ENCODE measurements at regions not wholly inside any gene's neighbourhood (a gene's known extent, or its start where the extent isn't known, plus 50 kb on each side); places are given as distances from the start of the nearest gene placed in this dataset.
"Not testable (repeated sequence)": the region's sequence is repeated elsewhere in the genome, so short reads cannot be mapped to it uniquely, and the experiment has no call there.

DNA sequence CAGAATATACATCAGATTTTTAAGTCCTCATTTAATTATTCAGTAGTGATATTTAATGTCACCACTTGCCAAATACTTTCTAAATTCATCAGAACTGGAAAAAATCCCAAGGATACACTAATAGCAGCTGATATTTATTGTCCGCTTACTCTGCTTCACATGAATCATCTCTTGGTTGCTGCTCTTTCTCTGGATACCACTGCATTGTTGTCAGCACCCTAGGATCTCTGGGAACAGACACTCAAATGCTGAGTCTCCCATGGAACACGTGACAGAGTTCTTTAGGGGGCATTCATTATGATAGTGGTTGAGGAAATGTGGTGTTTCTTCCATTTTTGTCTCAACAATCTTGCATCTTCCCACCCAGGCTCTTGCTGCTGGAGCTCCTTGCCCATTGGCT lies 318.0 kb downstream of the RFPL4B start:
- DNase-seq: no peak

DNA sequence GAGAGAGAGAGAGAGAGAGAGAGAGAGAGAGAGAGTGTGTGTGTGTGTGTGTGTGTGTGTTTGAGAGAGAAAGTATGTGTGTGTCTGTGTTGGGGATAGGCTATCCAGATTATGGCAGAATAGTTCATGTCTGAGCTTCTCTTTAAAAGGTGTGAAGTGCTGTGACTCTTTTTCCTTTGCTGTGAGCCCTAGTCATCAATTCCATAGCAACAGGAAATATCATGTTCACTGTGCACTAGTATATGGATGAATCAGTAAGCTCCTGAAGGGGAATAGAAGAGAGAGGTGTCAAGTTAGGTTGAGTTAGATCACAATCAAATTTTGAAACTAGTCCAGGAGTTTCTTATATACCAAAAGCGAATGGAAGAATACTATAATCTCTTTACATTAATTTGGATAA lies 318.7 kb downstream of the RFPL4B start:
- DNase-seq: no peak

DNA sequence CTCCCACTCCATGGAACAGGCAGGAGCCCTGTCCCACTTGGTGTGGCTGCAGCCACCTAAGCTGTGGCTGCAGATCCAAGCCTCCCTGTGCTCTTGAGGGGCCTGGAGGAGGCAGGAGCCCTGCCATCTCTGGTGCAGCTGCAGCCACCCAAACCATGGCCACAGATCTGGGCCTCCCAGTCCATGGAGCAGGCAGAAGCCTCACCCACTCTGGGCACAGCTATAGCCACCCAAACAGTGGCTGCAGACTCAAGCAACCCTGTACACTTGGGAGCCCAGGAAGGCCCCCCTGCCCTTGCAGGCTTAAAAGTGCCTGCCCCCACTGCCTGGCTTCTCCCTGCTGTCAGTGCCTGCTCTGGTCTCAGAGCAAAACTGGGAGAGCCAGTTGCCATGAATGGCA lies 320.3 kb downstream of the RFPL4B start:
- no peak for DNase-seq

DNA sequence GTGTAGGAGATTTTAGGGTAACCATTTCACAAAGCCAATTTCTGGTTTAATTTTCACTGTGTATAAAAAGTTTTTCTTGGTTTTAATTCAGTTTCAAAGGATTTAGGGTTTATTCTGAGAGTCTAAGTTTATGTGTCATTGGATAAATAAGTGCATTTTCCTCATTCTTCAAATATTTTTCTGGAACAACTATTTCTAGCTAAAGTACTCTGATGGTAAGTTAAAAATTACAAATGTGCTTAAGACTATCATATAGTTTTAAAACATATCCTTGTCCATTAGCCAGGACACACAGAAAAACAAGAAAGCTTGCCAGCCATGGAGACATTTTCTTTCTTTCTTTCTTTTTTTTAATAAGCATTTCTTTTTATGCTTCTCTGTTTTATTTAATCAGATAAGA lies 333.0 kb downstream of the RFPL4B start:
- DNase-seq: no peak

DNA sequence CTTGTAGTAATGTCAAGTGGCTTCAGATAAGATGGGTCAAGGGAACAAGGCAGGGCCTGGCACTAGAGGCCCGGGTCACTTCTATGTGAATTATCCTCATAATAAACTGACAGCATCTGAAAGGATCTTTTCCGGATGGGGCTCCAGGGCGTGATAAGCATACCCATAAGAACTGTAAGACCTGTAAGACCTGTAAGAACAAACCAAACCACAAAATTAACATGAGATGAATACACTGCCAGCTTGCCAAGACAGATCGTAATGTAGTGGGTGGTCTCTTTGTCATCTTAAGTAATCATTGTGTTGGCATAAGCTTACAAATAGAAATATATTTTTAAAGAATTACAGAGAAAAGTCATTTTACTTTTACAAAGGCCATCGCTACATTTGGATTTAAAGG lies 334.9 kb downstream of the RFPL4B start:
- no peak for DNase-seq

DNA sequence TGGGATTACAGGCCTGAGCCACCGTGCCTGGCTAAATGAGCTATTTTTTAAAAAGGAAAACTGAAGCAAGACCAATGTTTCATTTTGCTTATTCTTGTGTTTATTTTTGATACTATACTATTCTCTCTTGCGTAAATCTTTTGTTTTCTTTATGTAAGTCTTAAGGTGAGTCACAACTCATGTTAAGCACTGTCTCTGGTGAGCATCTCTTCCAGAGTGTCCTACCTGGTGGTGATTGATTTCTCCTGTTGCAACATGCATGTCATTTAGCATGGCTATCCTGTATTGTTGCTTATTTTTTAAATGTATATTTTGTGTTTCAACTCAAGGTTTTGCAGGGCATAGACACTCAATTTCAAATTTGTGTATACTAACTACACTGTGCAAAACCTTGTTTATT lies 336.0 kb downstream of the RFPL4B start:
- DNase-seq: no peak

DNA sequence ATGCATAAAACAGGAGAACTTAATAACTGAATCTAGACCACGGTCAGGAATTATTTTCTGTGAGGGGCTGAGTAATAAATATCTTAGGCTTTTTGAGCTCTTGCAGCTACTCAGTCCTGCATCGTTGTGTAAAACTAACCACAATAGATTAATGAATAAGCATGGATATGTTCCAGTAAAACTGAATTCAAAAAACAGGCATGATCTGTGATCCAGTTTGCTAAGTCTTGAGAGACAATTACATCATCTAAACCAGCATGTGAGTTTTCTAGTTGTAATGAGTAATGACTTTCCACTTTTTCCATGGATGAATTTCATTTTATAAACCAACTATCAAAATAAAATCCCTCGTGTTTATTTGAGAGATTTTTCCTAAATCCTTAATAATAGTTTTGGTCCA lies 336.8 kb downstream of the RFPL4B start:
- DNase-seq: no peak

DNA sequence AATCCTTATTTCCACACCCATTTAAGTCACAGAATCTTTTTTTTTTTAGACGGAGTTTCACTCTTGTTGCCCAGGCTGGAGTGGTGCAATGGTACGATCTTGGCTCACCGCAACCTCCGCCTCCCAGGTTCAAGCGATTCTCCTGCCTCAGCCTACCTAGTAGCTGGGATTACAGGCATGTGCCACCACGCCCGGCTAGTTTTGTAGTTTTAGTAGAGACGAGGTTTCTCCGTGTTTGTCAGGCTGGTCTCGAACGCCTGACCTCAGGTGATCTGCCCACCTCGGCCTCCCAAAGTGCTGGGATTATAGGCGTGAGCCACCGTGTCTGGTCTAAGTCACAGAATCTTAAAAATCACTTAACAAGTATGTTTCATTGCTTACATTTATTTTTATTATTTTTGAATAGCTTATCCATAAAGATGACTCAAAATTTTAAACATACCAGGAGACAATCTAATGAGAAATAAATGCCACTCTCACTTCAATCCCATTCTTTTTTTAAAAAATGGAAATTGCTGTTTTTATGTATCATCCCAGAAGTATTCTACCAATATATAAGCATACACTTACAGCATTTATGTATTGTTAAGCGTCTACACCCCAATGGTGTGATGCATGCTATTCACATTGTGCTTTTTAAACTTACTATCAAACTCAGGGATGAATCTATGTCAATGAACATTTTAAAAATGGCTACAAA lies 338.5 kb downstream of the RFPL4B start:
- DNase-seq: not testable (repeated sequence)

DNA sequence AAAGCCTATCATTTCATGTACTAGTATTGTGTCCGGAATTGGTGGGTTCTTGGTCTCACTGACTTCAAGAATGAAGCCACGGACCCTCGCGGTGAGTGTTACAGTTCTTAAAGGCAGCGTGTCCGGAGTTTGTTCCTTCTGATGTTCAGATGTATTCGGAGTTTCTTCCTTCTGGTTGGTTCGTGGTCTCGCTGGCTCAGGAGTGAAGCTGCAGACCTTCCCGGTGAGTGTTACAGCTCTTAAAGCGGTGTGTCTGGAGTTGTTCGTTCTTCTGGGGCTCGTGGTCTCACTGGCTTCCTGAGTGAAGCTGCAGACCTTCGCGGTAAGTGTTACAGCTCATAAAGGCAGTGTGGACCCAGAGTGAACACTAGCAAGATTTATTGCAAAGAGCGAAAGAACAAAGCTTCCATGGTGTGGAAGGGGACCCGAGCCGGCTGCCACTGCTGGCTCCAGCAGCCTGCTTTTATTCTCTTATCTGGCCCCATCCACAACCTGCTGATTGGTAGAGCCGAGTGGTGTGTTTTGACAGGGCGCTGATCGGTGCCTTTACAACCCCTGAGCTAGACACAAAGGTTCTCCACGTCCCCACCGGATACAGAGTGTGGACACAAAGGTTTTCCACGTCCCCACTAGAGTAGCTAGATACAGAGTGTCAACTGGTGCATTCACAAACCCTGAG lies 341.5 kb downstream of the RFPL4B start:
- not testable (repeated sequence) for DNase-seq

DNA sequence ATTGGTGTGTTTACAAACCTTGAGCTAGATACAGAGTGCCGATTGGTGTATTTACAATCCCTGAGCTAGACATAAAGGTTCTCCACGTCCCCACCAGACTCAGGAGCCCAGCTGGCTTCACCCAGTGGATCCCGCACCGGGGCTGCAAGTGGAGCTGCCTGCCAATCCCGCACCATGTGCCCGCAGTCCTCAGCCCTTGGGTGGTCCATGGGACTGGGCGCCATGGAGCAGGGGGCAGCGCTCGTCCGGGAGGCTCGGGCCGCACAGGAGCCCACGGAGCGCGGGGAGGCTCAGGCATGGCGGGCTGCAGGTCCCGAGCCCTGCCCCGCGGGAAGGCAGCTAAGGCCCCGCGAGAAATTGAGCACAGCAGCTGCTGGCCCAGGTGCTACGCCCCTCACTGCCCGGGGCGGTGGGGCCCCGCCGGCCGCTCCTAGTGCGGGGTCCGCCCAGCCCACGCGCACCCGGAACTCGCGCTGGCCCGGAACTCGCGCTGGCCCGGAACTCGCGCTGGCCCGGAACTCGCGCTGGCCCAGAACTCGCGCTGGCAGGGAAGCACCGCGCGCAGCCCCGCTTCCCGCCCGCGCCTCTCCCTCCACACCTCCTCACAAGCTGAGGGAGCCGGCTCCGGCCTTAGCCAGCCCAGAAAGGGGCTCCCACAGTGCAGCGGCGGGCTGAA lies 342.2 kb downstream of the RFPL4B start:
- DNase-seq: not testable (repeated sequence)

DNA sequence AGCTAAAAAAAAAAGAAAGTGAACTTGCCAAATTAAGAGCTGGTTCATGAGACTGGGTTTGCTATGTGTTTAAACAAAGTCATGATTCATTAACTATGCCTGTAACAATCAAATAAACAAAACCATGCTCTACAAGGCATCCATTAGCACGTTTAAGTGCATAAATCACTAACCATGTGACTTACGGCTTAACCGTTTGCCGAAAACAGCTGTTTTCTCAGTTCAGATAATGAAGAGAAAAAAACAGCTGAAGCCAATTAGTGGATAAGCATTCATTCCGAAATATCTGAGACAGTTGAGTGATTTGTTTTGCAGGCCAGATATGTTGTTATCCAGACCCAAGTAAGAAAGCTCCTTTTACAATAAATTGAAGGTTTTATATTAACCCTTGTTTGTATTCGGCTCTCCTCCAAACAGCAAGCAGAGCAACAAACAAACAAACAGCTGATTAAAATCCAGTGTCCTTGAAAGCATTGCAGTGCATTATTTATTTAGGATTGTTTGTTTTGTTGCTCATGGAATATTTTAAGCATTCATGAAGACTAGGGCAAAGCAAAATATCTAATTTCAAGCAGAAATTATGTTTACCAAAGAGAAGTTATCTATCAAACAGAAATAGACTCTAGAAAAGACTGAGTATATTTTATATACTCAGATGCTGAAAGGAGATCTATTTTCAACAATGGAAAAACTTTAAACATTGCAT lies 343.5 kb downstream of the RFPL4B start:
- no peak for DNase-seq

DNA sequence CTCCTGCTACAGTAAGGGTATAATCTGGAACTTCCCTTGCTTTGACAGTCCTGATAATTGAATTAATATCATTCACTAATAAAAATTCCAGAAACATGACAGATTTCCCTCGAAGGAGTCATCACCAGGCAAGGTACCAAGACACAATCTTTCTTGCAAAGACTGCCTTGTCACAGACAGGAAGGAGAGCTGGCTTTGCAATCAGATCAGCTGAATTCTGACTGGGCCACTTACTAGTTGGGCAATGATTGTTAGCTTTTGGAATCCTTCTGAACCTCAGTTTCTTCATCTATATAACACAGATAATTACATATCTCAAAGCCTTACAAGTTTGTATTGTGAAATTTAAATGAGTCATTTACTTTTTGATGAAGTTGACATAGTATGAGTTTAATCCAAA lies 344.2 kb downstream of the RFPL4B start:
- DNase-seq: no peak

DNA sequence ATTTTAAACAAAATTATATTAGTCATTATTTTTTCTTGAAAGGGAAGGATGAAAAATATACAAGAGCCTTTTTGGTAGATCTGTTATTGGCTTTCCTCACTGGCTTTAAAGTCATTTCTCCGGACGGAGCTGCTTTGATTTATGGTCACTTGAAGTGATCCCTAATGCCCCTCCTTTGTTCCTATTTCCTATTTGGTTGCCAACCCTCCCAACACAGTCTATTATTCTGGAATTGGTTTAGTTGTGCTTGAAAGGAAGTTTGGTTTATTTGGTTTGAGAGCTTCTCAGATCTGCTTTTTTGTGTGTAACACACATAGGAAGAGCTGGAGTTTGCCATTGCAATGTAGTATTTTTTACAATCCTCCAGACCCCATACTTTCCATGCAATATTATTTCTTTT lies 347.9 kb downstream of the RFPL4B start:
- no peak for DNase-seq

DNA sequence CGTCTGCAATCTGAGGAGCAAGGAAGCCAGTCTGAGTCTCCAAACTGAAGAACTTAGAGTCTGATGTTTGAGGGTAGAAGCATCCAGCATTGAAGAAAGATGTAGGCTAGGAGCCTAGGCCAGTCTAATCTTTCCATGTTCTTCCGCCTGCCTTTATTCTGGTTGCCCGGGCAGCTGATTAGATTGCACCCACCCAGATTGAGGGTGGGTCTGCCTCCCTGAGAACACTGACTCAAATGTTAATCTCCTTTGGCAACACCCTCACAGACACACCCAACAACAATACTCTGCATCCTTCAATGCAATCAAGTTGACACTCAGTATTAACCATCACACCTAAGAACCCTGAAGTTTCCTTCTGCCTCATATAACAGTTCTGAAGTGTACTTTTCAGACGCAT lies 350.1 kb downstream of the RFPL4B start:
- no peak for DNase-seq

DNA sequence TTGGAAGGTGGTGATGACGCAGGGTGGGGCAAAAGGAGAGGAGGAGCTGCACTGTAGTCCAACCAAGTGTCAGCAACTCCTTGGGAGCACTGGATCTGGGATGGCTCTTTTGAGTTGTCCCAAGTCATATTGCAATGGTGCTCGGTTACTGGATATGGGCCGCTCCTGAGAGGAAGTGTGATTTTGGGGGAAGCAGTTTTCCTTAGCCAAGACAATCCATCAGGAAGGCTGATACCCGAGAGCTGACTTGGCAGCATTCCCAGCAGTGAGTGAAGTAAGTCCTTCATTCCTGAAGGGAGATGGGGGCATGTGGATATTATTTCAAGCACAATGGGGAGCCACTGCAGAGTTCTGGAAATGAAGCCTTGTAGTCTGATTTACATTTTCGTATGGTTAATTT lies 354.1 kb downstream of the RFPL4B start:
- DNase-seq: no peak

DNA sequence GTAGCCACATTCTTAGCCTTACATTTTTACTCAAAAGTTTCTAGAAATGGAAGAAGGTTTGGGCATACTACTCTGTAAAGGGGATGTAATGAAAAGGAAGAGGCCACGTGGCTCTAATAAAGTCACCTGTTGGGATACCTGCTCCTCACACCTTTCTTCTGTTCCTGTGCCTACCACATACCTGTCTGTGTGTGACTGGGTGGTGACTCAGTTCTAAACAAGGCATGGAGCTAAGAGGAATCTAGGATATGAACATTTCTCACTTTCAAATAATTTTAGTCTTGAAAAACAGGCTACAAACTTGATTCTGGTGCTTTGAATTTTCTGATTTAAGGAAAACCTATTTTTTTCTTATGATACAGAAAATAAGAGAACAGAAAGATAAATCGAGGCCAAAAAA lies 363.6 kb downstream of the RFPL4B start:
- DNase-seq: no peak

DNA sequence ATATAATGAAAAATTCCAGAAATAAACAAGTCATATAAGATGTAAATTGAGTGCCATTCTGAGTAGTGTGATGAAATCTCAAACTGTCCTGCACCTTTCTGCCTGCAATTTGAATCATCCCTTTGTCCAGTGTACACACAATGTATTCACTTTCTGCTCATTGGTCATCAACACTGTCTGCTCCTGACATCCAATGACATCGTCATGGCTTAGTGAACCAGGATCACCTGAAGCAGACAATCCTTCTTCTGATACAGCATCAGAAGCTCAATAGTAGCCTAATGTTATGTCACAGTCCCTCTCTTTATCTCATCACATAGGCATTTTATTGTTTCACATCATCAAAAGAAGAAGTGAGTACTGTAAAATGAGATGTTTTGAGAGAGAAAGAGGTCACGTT lies 366.3 kb downstream of the RFPL4B start:
- DNase-seq: no peak

DNA sequence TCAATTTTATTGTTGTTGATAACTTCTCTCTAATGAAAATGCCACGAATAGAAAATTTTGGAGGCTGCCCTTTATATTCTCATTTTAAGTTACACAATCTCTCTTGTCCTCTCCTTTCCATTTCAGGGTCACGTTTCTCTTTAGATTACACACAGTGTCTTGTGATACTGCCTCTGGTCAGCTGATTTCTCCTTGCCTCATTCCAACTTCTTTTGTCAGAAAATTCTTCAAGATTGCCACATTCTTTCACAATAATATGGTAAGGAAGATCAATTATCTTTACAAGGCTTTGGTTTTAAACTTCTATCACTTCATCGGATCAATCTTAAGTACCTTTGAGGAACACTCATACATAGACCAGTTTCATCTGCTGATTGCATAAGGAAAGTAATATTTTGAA lies 370.3 kb downstream of the RFPL4B start:
- no peak for DNase-seq

DNA sequence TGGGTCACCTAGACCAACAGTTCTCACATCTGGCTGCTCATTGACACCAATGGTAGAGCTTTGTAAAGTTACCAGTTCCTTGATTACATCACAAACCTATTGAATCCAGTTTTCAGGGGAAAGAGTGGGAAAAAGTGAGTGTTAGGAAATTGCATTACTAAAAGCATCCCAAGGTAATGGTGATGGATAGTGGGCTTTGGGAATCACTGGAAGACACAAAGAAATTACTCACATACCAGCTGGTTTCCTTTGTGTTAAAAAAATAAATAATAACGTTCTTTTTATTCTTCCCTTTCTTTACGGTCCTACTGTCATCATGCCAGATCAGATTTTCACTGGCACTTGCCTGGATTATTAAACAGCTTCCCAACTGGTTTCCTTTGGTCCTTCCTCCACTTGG lies 370.7 kb downstream of the RFPL4B start:
- no peak for DNase-seq

DNA sequence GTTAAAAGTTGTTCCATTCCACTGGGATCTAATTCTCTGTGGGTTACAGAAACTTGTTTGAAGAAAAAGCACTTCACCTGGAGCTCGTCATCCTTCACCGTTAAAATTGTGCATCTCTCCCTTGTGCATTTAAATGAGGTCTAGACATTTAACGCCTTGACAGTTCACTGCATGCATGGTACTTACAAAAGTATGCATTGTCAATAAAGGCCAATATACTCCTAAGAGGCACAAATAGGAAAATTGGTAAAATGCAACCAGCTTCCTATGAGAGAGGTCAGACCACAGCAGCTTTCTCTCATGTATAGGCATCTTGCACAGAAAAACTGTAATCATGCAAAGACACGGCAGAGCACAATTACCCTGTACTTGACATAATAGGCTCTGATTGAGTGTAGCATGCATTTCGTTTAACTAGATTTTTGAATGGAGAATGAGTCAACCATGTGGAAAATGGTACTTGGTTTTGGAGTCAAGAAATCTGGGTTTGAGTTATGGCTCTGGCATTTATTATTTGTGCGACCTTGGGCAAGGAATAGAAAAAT lies 378.5 kb downstream of the RFPL4B start:
- no peak for DNase-seq

DNA sequence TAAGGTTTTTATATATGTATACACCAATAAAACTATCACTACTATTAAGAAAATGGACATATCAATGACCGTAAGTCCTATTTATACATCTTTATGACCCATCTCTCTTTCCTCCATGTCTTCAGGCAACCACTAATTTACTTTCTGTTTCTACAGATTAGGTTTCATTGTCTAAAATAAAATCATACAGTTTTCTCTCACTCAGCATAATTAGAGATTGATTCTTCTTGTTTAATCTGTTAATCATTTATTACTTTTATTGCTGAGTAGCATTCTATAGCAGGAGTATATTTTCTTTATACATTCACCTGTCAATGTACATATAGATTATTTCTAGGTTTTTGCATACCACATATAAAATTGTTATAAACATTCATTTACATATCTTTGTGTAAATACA lies 388.0 kb downstream of the RFPL4B start:
- DNase-seq: no peak

DNA sequence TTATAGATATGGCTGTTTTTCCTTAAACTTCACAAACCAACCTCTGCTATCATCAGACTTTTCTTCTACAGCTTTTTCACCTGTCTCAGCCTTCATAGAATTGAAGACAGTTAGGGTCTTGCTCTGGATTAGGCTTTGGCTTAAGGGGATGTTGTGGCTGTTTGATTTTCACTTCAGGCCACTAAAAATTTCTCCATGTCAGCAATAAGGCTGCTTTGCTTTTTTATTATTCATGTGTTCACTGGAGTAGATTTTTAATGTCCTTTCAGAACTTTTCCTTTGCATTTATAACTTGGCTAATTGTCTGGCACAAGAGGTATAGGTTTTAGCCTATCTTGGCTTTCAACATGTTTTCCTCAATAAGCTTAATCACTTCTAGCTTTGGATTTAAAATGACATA lies 392.6 kb downstream of the RFPL4B start:
- no peak for DNase-seq

DNA sequence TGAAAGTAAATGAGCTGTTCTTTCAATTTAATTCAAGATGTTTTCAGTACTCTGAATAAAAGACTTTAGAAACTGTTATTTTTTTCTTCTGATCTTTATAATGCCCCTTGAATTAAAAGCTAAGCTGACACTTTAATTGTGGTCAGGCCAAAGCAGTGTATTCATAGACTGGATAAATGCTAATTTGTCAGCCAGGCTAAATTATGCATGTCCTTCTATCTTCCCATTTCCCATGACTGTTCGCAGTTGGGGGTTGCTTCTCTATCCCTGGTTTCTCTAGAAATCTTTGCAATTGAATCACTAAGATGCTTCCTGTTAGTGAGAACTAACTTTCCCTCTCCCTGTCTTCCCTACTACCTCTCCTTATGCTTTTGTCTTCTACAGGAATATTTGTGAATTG lies 396.2 kb downstream of the RFPL4B start:
- no peak for DNase-seq

DNA sequence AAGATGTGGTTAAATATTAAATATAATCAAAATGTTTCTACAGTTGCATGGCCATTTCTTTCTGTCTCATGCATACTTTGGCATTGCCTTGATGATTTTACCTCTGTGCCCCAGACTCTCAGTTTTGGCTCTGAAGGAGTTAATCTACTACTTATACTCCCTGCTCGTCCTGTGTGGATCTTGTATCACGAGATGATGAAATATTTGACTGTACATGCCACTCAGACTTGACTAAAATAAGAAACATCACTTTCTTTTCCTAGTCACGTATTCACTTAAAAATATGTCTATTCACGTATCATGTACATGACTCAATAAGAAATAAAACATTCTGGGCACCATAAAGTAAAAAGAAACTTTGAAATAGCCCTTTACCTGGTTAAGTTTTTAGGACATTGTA lies 397.7 kb downstream of the RFPL4B start:
- no peak for DNase-seq
